HL-60/S4 treated with phorbol 12-myristate 13-acetate at 8.2 ng/mL for 4 days and 3 days (cell line): ENCODE measurements at regions not wholly inside any gene's neighbourhood (a gene's known extent, or its start where the extent isn't known, plus 50 kb on each side); places are given as distances from the start of the nearest gene placed in this dataset.

Experiments used
- in situ Hi-C: fragments of 300-500 bp; cut with MboI; formaldehyde crosslinking; loops from 2 replicates; pipeline ENCODE4 v1.15.0; 2022; ENCODE audit warnings: low sequenced_read_pairs

- in situ Hi-C loops: no loop called here
These were observed 260.9 kb upstream of the RPS6KA3 start for GRCh38 chrX:20527558-20528011.

- in situ Hi-C loops: no loop called here
These were observed 260.3 kb upstream of the RPS6KA3 start for GRCh38 chrX:20527041-20527440.

- in situ Hi-C loops: no loop called here
These were observed 257.1 kb upstream of the RPS6KA3 start for GRCh38 chrX:20523626-20524312.

GRCh38 chrX:20522420-20522819 is 255.7 kb upstream of the RPS6KA3 start:
- in situ Hi-C loops: no loop called here

- in situ Hi-C loops: no loop called here
These were observed 254.5 kb upstream of the RPS6KA3 start for GRCh38 chrX:20521222-20521621.

- in situ Hi-C loops: no loop called here
These were observed 253.1 kb upstream of the RPS6KA3 start for GRCh38 chrX:20519826-20520225.

GRCh38 chrX:20519146-20519545 is 252.4 kb upstream of the RPS6KA3 start:
- in situ Hi-C loops: no loop called here

- in situ Hi-C loops: no loop called here
These were observed 250.9 kb upstream of the RPS6KA3 start for GRCh38 chrX:20517565-20517964.

- in situ Hi-C loops: no loop called here
These were observed 249.2 kb upstream of the RPS6KA3 start for GRCh38 chrX:20515841-20516461.

- in situ Hi-C loops: no loop called here
These were observed 247.6 kb upstream of the RPS6KA3 start for GRCh38 chrX:20514358-20514757.

GRCh38 chrX:20513185-20513584 is 246.5 kb upstream of the RPS6KA3 start:
- in situ Hi-C loops: no loop called here

- in situ Hi-C loops: no loop called here
These were observed 245.1 kb upstream of the RPS6KA3 start for GRCh38 chrX:20511792-20512191.

GRCh38 chrX:20507901-20508620 is 241.4 kb upstream of the RPS6KA3 start:
- in situ Hi-C loops: no loop called here

GRCh38 chrX:20506739-20507138 is 240.0 kb upstream of the RPS6KA3 start:
- in situ Hi-C loops: no loop called here

GRCh38 chrX:20500949-20501348 is 234.2 kb upstream of the RPS6KA3 start:
- in situ Hi-C loops: no loop called here

- in situ Hi-C loops: no loop called here
These were observed 233.6 kb upstream of the RPS6KA3 start for GRCh38 chrX:20500171-20500865.

- in situ Hi-C loops: no loop called here
These were observed 233.1 kb upstream of the RPS6KA3 start for GRCh38 chrX:20499763-20500162.

GRCh38 chrX:20498851-20499635 is 232.3 kb upstream of the RPS6KA3 start:
- in situ Hi-C loops: no loop called here

- in situ Hi-C loops: no loop called here
These were observed 228.9 kb upstream of the RPS6KA3 start for GRCh38 chrX:20495575-20495974.

- in situ Hi-C loops: no loop called here
These were observed 221.8 kb upstream of the RPS6KA3 start for GRCh38 chrX:20488473-20488872.

GRCh38 chrX:20487227-20487626 is 220.5 kb upstream of the RPS6KA3 start:
- in situ Hi-C loops: no loop called here
